Activated CD4-positive, alpha-beta T cell treated with anti-CD3 and anti-CD28 coated beads, Interleukin-2, Interleukin-6, amounts not matched to agents 100 ng/mL and 50 ng/mL, durations not matched to agents 16 hours and 8 hours (primary cell): ENCODE measurements at regions not wholly inside any gene's neighbourhood (a gene's known extent, or its start where the extent isn't known, plus 50 kb on each side); places are given as distances from the start of the nearest gene placed in this dataset.

Source experiments
- DNase-seq: peaks from one replicate; pipeline ENCODE4 v3.0.0-alpha.2; 2020

- DNase-seq = no peak
These were observed 210.9 kb upstream of the TOPAZ1 start for GRCh38 chr3:44030687-44031305.

- no peak for DNase-seq
These were observed 210.0 kb upstream of the TOPAZ1 start for GRCh38 chr3:44031387-44032380.

DNA sequence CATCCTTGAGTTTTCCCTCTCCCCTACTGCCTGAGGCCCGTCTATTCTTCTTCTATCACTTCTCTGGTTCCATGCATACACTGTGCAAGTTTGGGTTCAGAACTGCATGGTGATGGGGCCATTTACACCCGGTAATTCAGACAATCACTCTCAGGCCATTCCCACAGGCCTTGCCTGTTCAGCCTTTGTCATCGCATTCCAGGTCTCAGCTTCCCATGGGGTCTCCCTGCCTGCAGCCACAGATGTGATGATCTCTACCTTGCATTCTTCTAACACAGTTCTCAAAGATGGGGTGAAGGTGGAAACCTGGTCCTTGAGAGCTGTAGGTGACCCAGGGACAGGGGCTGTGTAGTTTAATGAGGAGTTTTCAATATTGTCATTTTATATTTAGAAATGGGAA, 209.2 kb upstream of the TOPAZ1 start:
- no peak for DNase-seq

GRCh38 chr3:44033123-44033522, 208.6 kb upstream of the TOPAZ1 start:
- DNase-seq = no peak

- DNase-seq = no peak
These were observed 204.8 kb upstream of the TOPAZ1 start for GRCh38 chr3:44036850-44037249.

- DNase-seq = no peak
These were observed 202.7 kb upstream of the TOPAZ1 start for GRCh38 chr3:44039006-44039405.

DNA sequence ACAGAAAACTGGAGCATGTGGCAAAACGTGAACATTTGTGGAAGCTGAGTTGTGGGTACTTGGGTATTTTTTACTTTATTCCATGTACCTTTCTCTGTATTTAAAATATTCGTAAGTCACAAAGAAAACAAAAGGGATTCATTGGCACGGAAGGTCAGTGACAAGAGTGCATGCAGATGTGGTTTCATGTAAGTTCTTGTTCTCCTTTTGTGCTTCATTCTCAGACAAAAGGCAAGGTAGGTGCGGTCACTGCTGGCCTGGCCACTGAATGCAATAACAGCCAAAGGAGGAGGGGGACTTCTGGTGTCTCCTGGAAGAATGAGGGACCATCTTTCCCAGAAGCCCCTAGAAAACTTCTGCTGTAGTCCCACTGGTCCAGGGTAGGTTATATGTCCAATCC, 200.0 kb upstream of the TOPAZ1 start:
- no peak for DNase-seq

DNA sequence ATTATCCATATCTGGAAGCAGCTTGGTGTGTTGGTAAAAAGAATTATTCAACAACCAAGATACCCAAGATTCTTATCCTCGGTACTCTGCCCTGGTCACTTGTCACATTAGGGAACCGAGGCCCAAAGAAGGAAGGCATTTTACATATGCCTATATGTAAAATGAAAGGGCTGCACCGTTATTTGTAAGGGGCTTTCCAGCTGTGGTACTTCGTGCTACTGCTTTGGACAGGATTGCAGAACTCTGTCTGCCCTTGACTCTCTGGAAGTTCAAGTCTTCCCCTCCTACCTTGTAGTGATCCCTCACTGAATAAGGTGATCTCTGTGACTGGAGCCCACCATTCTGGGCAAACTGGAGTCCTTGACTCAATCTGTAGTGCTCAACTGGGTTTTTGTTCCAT, 198.9 kb upstream of the TOPAZ1 start:
- DNase-seq = no peak

DNA sequence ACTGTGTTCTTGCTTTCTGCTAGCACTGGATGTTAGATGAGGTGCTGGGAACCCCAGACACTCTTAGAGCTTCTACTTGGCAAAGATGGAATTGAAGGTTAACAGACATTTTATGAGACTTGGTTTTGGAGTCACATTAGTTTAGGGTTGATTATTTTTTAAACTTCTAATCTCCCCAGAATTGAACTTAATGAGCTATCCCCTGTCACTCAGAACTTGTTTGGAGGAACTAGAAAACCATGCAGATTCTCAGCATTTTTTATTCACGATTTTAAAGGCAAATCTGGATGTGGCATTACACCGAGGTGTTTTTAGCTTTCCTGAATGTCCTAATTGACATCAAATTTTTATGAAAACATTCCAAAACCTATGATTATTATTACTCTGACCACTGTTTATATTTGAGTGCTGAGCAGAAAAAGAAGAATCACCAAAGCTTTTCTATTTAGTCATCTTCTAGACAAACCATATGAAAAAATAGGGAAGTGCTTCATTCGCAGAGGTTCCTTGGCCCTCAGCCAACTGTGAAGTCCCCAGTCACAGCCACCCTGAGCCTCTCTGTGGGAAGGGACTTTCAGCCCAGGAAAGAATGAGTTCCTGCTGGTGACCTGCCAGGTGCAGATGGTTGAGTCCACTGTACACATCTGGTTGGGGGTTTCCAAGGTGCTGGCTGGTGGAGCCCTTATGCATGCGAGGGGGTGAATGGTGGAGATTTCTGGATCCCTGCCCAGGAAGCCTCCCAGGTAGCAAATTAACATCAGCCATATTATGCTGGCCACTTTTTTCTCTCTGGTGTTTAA, 196.0 kb upstream of the TOPAZ1 start:
- no peak for DNase-seq

GRCh38 chr3:44047796-44048195, 193.9 kb upstream of the TOPAZ1 start:
- no peak for DNase-seq

GRCh38 chr3:44048196-44048924, 193.3 kb upstream of the TOPAZ1 start:
- no peak for DNase-seq

DNA sequence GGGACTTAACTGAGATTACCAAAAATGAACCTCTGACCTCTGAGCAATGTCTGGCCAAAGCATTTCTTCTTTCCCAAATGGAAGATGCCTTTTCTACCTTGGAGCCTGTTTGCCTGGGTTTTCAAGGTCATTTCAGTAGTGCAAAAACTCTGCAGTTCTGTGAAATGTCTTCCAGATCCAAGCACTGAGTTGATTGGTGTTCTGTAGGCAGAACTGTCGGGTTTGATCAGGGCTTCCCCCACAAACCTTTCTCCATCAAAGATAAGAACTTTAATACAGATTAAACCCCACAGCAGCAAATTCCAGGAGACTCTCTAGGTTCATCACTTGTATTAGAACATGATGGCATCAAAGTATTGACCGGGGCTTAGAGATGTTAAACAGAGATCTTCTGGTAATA, 192.7 kb upstream of the TOPAZ1 start:
- DNase-seq = no peak

DNA sequence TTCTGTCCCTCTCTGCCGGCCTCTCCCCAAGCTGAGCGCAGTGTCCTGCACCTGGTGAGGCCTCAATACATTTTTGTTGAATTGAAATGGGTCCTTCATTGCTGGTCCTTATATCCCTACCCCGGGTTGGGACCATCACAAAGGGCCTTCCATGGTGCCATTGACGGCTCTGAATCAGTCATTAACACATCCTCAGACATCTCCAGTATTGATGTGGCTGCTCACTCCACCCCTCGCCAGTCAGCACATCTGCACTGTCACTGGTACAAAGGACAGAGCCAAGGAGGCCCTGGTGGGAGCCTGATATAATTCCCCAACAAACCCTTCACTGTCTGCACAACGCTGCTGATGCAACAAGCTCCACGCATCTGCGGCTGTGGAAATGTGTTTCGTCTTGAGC, 191.6 kb upstream of the TOPAZ1 start:
- DNase-seq = no peak

DNA sequence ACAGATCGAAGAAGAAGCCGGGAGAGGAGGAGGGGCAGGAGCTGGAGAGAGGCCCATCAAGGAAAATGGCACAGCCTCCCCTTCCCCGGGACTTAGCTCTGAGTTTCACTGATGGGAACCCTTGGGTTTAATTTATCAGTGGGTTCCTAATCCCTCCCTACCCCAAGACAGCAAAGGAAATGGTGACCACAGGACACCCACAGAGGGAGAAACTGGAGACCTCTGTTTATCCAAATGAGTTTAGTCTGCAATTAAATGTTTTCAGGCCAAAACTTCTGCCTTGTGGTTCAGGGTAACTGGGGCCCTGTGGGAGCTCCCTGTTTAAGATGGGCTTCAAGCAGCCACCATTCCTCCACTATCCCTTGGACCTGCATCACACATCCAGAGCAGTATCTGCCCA, 190.8 kb upstream of the TOPAZ1 start:
- no peak for DNase-seq

- DNase-seq = no peak
These were observed 185.7 kb upstream of the TOPAZ1 start for GRCh38 chr3:44055951-44056350.

DNA sequence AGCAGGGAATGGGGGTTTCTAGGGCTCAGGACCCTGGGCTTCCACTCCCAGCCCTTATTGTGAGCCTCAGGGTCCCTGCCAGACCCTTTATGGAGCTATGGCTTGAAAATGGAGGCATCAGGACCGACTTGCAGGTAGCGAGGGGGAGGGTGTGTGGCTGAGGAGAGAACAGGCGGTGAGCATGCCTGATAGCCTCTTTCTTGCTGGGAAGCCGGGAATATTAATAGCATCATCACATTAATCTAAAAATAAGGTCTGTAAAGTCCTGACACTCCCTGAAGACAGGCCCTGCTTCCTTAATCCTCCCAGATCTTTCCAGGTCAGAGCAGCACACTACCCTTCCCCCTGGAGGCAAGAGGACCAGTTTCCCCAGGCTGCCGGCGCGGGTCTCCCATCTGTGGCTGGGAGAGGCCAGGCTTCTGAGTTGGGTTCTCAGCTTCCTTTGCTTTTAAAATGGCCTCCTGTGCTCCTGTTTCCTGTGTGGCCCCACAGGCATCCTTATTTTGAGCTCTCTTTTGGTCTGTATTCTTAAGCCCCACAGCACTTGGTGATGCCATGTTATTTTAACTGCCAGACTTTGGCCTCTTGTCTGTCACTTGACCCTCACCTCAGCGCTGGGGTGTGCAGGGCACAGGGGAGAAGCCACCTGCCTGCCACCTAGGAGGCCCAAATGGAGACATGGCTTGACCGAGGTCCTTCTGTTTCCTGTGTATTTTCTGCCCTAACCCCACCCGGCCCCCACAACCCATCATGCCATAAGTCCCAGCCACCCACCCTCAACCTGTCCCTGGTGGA, 185.0 kb upstream of the TOPAZ1 start:
- no peak for DNase-seq

DNA sequence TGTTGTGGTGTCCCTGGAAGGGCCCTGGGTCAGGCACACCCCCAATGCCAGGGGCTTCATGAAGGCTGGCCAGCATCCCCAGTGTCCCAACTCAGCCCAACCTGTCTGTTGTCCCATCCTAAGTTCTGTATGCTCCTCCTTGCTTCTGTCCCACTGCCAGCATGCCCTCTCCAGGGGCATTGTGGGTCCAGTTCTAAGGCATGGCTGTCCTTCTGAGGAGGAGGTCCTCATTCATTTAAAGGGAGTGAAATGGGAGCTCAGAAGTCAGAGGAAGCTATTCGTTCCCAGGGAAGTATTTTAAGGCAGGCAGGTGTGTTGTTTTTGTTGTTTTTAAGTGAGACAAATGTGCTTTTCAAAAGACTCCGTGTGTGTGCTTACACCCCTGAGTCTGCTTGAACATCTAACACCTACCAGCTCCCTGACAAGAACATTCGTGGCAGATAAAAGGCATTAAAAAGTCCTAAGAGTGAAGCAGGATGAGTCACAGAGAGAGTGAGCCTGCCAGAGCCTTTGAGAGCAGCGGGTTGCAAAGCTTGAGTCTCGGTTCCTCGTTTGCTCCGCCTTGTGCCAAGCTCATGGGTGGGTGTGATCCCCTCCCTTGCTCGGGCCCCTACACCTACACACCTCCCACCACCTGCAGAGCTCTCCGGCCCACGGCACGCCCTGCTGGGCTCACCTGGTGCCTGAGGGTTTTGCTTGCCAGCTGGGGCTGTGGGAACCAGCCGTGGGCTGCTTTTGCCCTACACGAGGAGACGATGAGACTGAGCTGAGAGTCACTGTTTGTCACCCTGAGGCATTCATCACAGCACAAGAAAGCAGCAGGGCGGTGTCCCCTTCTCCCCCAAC, 183.4 kb upstream of the TOPAZ1 start:
- DNase-seq = peak; percentile 24

DNA sequence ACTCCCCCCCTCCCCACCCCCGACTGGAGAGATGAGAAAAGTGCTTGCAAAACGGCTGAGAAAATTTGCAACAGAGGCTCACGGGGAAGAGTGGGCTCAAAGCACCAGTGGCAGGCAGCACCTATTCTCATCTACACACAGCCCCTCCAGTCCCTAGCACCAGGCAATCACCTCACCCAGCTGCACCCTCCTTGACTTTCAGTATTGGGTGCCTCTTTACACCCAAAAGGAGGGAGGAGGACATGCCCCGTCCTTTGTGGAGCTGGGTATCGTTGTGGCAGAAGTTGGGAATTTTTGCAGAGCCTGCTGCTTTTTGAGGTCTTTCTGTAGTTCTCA, 182.8 kb upstream of the TOPAZ1 start:
- DNase-seq = no peak

GRCh38 chr3:44060164-44060563, 181.5 kb upstream of the TOPAZ1 start:
- no peak for DNase-seq

GRCh38 chr3:44061268-44061667, 180.4 kb upstream of the TOPAZ1 start:
- no peak for DNase-seq

GRCh38 chr3:44061961-44062360, 179.7 kb upstream of the TOPAZ1 start:
- DNase-seq = no peak
